Esophagus squamous epithelium (tissue), 5 donors: ENCODE measurements at regions not wholly inside any gene's neighbourhood (a gene's known extent, or its start where the extent isn't known, plus 50 kb on each side); places are given as distances from the start of the nearest gene placed in this dataset.
"Not testable (repeated sequence)": the region's sequence is repeated elsewhere in the genome, so short reads cannot be mapped to it uniquely, and the experiment has no call there.

Source experiments
- DNase-seq: peaks from one replicate; lab custom pipeline; 2025; lab: John Stamatoyannopoulos, UW
- H3K27ac ChIP-seq, 4 donors: fragments of 200-600 bp; sonication (generic); one replicate each; pipeline ENCODE4 v1.5.1; 2016 to 2019; ENCODE audit warnings: mild to moderate bottlenecking in 1 of 4
- H3K27me3 ChIP-seq, 4 donors: fragments of 200-600 bp; sonication (generic); 1 replicate in 3 of 4; 2 replicates in 1 of 4; pipeline versions ENCODE4 v1.5.1 to v1.6.0; 2017 to 2021; ENCODE audit warnings: antibody characterized with exemption in 1 of 4
- H3K36me3 ChIP-seq, 3 donors: fragments of 200-600 bp; sonication (generic); one replicate each; pipeline ENCODE4 v1.5.1; 2016 to 2019
- H3K4me1 ChIP-seq, 3 donors: fragments of 200-600 bp; sonication (generic); one replicate each; pipeline ENCODE4 v1.5.1; 2017 to 2019
- H3K4me3 ChIP-seq, 4 donors: fragments of 200-600 bp; sonication (generic); 1 replicate in 3 of 4; 2 replicates in 1 of 4; pipeline ENCODE4 v1.5.1; 2016 to 2019; ENCODE audit warnings: mild to moderate bottlenecking in 2 of 4, moderate library complexity in 1 of 4
- H3K9me3 ChIP-seq, 3 donors: fragments of 200-600 bp; sonication (generic); one replicate each; pipeline ENCODE4 v1.5.1; 2016 to 2019
- POLR2A ChIP-seq, 4 donors: fragments of 450-650 bp; IDR thresholded peaks; one replicate each; pipeline ENCODE4 v1.6.1; 2017; ENCODE audit warnings: antibody characterized with exemption in 4 of 4, mild to moderate bottlenecking in 4 of 4, moderate library complexity in 3 of 4
- WGBS, 2 donors: methylation state at CpG; one replicate each; pipeline ENCODE4 v1.1.5; 2018; 5-methylcytosine and 5-hydroxymethylcytosine counted together
- intact Hi-C: fragments of 100-400 bp; cut with DNase I; formaldehyde crosslinking; loops from one replicate; pipeline ENCODE4 v1.15.0; 2022
- TF ChIP-seq, protein P1 (sequence below), 6 experiments: fragments of 450-650 bp in 4 of 6; fragments of 200-600 bp in 2 of 6; sonication (generic) in 2 of 6; IDR thresholded peaks; one replicate each; pipeline ENCODE4 v1.5.1; 2016 to 2019; ENCODE audit warnings: antibody characterized with exemption in 6 of 6, mild to moderate bottlenecking in 4 of 6, moderate library complexity in 4 of 6
- donor health status: DM: yes; HTN: yes; CAD: no.

DNA sequence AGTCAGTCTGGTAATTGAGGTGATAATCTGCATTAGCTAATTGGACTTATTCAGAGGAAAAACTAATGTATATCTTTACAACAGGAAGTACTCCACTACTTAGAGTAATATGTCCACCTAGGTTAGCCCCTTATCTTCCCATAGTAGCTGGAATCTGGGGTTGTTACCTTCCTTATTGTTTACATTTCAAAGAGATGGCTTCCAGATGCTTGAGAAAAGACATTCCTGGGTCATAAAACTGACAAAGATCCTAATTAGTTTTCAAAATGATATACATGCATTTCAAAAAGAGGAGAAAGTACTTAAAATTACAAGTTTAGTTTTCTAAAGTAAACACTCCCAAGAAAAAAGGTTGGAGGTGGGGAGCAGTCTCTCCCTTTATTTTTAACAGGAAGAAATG, 78.1 kb downstream of the RPL10L start:
- Histone ChIP-seq H3K4me3 (no peak overlapping the region), H3K9me3 (no peaks in the 10 kb centered on the region), H3K36me3 (no peaks in the 10 kb centered on the region), H3K4me1 (no peaks in the 10 kb centered on the region), H3K27ac (no peak overlapping the region), H3K27me3 (no peaks in the 10 kb centered on the region)
- DNase-seq, result no peak
- TF ChIP-seq POLR2A (IDR thresholded peaks at IDR 0.05), result no peak
- TF ChIP-seq, protein P1, sequence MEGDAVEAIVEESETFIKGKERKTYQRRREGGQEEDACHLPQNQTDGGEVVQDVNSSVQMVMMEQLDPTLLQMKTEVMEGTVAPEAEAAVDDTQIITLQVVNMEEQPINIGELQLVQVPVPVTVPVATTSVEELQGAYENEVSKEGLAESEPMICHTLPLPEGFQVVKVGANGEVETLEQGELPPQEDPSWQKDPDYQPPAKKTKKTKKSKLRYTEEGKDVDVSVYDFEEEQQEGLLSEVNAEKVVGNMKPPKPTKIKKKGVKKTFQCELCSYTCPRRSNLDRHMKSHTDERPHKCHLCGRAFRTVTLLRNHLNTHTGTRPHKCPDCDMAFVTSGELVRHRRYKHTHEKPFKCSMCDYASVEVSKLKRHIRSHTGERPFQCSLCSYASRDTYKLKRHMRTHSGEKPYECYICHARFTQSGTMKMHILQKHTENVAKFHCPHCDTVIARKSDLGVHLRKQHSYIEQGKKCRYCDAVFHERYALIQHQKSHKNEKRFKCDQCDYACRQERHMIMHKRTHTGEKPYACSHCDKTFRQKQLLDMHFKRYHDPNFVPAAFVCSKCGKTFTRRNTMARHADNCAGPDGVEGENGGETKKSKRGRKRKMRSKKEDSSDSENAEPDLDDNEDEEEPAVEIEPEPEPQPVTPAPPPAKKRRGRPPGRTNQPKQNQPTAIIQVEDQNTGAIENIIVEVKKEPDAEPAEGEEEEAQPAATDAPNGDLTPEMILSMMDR (IDR thresholded peaks at IDR 0.05), result no peak
- intact Hi-C loops, result no loop called here

DNA sequence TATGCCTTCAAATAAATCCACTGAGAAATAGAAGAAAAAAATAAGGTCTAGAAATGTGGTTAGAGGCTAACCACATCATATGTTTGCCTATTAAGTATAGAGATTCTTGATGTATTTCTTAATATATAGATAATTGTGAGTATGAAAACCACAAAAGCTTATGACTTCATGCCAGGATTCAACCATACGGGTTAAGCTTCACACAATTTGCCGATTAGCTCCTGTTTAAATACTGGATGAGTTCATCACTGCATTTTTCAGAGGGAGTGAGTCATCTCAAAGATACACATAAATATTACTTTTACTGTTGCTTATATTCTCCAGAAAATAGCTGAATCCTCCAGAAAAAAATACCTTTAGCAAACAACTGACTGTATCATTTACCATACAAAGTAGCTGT, 79.6 kb downstream of the RPL10L start:
- no peak overlapping the region for H3K4me3 ChIP-seq
- DNase-seq, result no peak
- H3K27me3 ChIP-seq, result no peaks in the 10 kb centered on the region
- no peaks in the 10 kb centered on the region for H3K36me3 ChIP-seq
- H3K4me1 ChIP-seq, result no peaks in the 10 kb centered on the region
- no peak overlapping the region for H3K27ac ChIP-seq
- H3K9me3 ChIP-seq, result no peaks in the 10 kb centered on the region
- 57 to 65% methylated on average over 2 of the region's 2 CpGs for WGBS, 2 donors
- intact Hi-C loops, result no loop called here
- no peak for TF ChIP-seq POLR2A (IDR thresholded peaks at IDR 0.05)
- TF ChIP-seq, protein P1 (IDR thresholded peaks at IDR 0.05), result no peak

DNA sequence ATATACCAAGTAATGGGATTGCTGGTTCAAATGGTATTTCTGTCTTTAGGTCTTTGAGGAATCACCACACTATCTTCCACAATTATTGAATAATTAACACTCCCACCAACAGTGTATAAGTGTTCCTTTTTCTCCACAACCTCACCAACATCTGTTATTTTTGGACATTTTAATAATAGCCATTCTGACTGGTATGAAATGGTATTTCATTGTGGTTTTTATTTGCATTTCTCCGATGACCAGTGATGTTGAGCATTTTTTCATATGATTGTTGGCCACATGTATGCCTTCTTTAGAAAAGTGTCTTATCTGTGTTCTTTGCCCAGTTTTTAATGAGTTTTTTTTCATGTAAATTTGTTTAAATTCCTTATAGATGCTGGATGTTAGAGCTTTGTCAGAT, 83.4 kb downstream of the RPL10L start:
- DNase-seq, H3K9me3 ChIP-seq, H3K36me3 ChIP-seq, H3K27ac ChIP-seq, H3K4me1 ChIP-seq, H3K27me3 ChIP-seq, H3K4me3 ChIP-seq, intact Hi-C loops: not testable (repeated sequence)
- 59 to 77% methylated on average over 1 of the region's 1 CpG for WGBS, 2 donors

DNA sequence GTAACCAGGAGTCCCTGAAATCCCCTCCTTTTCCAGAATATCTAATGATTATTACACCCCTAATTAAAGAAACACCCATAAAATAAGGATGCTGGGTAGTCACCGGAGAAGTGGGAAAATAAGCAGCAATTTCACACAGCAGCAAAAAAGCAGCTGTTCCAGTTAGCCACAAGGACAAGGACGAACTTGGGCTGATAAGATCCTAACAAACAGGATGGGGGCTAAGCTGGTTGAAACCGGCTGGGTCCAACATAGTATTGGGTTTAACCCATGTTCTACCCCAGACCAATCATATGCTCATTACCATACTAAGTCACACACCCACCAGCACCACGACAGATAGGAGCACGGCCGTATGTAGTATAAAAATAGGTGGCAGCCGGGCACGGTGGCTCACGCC, 100.7 kb downstream of the RPL10L start:
- WGBS, 2 donors, result 73 to 80% methylated on average over 4 to 9 of the region's 9 CpGs
- no peaks in the 10 kb centered on the region for H3K36me3 ChIP-seq

DNA sequence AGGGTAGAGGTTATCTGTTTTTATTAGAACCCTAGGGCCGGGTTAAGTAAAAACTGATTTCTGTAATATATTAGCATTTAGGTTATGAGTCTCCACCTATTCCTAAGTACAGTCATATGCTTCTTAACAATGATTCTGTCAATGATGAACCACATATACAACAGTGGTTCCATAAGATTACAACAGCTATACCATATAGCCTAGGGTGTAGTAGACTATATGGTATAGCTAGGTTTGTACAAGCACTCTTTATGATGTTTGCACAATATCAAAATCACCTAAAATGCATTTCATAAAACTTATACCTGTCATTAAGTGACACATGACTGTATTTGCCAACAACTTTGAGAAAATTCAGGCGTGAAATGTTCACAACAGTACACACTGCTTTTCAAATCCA, 110.6 kb downstream of the RPL10L start:
- Histone ChIP-seq H3K9me3 (no peaks in the 10 kb centered on the region), H3K27ac (no peak overlapping the region), H3K4me3 (no peak overlapping the region), H3K27me3 (no peaks in the 10 kb centered on the region), H3K4me1 (no peaks in the 10 kb centered on the region), H3K36me3 (no peaks in the 10 kb centered on the region)
- DNase-seq, result no peak
- WGBS, 2 donors, result 59 to 73% methylated on average over 2 of the region's 2 CpGs
- TF ChIP-seq, protein P1 (IDR thresholded peaks at IDR 0.05), result no peak
- TF ChIP-seq POLR2A (IDR thresholded peaks at IDR 0.05), result no peak
- intact Hi-C loops, result no loop called here

More for the DNA sequence above, 100.7 kb downstream of the RPL10L start:
- intact Hi-C loops, result no loop called here
- TF ChIP-seq POLR2A (IDR thresholded peaks at IDR 0.05), result no peak
- TF ChIP-seq, protein P1 (IDR thresholded peaks at IDR 0.05), result no peak
- Histone ChIP-seq H3K27ac (no peak overlapping the region), H3K4me3 (no peak overlapping the region), H3K9me3 (peaks cover 0 to under 1% (median 0%) of the 10 kb centered on the region in 3 donors), H3K27me3 (no peaks in the 10 kb centered on the region), H3K4me1 (no peaks in the 10 kb centered on the region)
- no peak for DNase-seq

DNA sequence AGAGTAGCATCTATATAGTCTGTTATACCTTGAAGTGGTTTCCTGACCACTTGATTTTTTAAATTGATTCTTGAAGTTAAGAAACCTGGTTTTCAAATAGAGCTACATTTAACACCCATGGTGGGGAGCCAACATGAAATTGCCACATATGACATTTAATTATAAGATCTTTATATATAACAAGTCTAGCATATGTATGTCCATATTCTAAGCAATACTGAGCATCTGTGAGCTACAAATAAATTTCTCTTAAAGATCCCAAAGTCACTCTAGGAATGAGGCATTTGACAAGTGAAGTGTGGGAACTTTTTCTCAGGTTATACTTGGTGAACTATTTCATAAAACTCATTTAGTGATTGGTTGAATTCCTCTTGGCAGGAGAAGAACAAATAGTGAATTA, 132.5 kb downstream of the RPL10L start:
- no peaks in the 10 kb centered on the region for H3K27me3 ChIP-seq
- intact Hi-C loops, result no loop called here

DNA sequence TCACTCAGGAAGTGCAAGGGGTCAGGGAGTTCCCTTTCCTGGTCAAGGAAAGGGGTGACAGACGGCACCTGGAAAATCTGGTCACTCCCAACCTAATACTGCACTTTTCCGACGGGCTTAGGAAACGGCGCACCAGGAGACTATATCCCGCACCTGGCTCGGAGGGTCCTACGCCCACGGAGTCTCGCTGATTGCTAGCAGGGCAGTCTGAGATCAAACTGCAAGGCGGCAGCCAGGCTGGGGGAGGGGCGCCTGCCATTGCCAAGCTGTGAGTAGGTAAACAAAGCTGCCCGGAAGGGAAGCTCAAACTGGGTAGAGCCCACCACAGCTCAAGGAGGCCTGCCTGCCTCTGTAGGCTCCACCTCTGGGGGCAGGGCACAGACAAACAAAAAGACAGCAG, 142.8 kb downstream of the RPL10L start:
- H3K4me3 ChIP-seq, H3K9me3 ChIP-seq, H3K27ac ChIP-seq, DNase-seq, intact Hi-C loops, H3K4me1 ChIP-seq, H3K36me3 ChIP-seq, H3K27me3 ChIP-seq: not testable (repeated sequence)
- 80 to 82% methylated on average over 1 to 9 of the region's 13 CpGs for WGBS, 2 donors

More for the DNA sequence above, 132.5 kb downstream of the RPL10L start:
- no peak overlapping the region for H3K27ac ChIP-seq
- TF ChIP-seq, protein P1 (IDR thresholded peaks at IDR 0.05), result no peak
- TF ChIP-seq POLR2A (IDR thresholded peaks at IDR 0.05), result no peak
- no peaks in the 10 kb centered on the region for H3K36me3 ChIP-seq
- DNase-seq, result no peak
- no peak overlapping the region for H3K4me3 ChIP-seq
- no peaks in the 10 kb centered on the region for H3K4me1 ChIP-seq
- H3K9me3 ChIP-seq, result no peaks in the 10 kb centered on the region
